NCI-H1048 (cell line): ENCODE measurements at regions not wholly inside any gene's neighbourhood (a gene's known extent, or its start where the extent isn't known, plus 50 kb on each side); places are given as distances from the start of the nearest gene placed in this dataset.

ENCODE experiments used
- DNase-seq: peaks from one replicate; lab custom pipeline; 2025; lab: John Stamatoyannopoulos, UW

DNA sequence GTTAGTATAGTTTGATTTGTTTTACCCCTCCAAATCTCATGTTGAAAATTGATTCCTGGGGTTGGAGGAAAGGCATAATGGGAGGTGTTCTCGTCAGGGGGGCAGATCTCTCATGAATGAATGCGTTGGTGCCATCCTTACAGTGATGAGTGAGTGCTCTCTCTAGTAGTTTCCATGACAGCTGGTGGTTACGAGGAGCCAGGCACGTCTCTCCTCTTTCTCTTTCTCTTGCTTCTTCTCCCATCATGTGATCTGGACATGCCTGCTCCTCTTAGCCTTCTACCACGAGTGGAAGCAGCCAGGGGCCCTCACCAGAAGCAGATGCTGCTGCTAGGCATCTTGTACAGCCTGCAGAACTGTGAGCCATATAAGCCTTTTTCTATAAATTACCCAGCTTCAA lies 454.1 kb downstream of the EFNA5 start:
- DNase-seq: no peak

DNA sequence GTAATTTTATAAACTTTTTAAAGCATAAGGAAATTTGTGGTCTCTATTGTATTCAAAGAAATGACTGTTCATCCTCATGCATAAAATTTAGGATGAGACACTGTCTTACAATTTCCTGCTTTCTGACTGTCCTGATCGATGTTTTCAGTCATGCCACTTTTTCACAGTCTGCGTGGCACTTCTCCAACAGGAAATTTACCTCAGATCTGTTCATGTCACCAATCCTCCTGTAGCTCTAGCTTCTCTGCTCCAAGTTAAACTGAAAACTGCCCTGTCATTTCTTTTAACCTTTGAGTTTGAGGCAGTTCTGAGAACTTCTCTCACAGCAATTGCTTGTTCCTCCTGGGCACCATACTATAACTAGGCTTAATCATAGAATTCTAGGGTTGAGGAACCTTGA lies 455.1 kb downstream of the EFNA5 start:
- DNase-seq: no peak

DNA sequence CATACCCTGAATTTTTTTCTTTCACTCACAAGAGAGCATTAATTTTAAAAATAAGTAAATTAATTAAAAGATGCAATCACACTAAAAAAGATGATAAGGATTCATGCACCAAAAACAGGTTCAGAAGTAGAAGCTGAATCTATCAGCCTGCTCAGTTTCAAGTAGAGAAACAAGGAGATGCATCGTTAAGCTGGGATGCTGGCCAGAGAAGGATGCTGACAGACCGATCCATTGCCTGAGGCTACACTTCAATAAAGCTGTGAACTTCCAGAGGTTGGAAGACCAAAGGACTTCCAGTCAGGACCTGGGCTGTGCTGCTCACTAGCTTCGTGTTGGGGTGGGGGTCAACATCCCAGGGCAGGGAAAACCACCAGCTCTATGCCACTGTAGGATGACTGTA lies 457.7 kb downstream of the EFNA5 start:
- DNase-seq: no peak

DNA sequence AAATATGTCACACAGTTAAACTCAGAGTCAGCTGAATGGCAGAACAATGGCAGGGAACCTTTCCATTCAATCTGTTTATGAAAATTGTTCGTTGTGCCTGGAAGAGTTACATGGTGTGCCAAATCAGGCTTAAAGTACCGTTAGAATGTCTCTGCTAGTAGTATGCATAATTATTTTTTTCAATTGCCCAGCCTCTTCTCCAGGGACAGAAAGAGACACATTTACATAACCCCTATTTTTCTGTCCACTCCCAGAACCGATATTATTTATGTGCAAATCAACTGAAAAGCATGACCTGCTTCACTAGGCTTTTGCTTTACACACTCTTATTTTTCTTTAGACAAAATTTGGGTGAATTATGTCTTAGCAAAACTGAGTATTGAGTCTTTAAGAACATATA lies 459.1 kb downstream of the EFNA5 start:
- no peak for DNase-seq

DNA sequence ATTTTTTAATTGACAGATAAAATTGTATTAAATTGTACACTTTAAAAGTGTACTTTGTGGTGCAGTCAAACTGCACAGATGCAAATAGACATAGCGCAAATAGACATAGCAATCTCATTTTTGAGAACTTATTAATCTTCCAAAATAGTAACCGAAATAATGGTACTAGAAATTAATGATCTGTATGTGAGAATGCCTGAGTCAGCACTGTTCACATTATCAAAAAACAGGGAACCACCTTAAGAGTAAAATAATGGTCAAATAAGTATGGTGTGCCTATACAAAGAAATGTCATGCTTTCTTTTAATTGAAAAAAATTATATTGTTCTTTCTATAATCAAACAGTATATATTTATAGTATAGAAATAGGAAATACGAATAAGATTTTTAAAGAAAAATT lies 461.9 kb downstream of the EFNA5 start:
- DNase-seq: no peak

DNA sequence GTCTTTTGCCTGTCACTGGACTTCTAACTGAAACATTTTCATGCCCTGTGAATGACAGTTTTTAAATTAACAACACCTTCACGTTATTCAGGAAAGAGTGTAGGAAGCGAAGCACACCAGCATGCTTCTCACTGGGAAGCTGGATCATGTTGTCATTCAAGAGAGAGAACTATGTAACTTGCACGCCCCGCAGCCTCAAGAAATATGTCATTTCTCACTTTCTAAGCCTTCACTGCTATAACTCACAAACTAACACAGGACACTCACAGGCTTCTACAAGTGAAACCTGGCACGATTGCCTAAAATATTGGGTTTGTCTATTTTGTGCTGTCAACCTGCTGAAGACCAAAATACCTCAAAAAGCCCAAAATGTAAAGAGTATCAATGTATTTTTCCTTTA lies 466.3 kb downstream of the EFNA5 start:
- DNase-seq: no peak

DNA sequence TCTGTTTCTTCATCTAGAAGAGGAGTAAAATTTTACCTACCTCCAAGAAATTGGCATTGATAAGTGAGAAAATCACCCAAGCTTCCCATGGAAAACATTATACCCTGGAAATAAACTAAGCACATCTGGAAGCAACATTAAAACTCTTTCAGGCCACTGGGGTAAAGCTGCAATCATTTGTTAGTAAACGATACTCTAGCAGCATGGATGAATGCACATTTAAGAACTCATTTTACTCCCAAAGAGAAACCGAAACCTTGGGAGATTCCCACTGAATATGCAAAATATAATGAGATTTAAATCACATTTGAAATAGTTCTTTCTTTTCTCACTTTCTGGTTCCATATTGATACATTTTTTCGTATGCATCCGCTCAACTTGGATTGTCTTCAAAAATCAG lies 467.5 kb downstream of the EFNA5 start:
- DNase-seq: no peak

DNA sequence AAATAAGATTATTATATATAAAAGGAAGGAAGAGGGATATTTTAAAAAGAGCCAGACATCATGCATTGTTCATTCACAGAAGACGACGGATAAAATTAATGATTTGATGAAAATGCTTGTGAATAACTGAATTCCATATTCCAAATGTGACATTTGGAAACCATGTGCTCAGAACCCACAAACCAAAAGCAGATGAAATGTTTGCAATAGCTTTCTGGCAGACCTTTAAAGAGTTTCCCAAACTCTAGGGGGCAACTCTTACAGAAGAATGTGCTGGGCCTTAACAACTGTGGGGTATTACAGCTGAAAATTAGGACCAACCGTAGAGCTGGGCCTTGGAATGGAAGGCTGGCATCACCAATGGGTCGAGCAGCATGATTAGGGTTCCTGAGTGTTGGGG lies 471.0 kb downstream of the EFNA5 start:
- no peak for DNase-seq

DNA sequence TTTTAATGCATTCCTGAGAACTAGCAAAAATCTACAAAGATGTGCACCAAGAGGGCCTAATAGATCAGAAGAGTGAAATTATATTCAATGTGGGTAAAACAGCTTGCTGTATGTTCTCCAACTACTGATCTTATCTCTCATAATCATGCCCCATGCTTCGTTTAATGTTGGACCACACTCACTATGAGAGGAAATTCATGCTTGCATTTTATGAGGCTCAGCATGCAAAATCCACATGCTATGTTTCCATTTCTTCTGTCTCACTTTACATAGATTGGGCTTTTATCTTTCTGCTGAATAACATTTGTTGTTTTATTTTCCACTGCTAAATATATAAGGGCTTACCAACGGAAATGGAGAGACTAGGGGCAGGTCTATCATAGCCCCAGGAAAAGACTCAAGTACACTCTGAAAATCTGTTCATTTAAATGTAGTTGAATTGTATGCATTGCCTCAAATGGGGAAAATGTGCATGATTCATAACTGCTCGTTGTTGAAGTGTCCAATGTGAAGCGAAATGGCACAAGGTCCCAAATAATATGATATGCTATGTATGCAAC lies 474.2 kb downstream of the EFNA5 start:
- no peak for DNase-seq

DNA sequence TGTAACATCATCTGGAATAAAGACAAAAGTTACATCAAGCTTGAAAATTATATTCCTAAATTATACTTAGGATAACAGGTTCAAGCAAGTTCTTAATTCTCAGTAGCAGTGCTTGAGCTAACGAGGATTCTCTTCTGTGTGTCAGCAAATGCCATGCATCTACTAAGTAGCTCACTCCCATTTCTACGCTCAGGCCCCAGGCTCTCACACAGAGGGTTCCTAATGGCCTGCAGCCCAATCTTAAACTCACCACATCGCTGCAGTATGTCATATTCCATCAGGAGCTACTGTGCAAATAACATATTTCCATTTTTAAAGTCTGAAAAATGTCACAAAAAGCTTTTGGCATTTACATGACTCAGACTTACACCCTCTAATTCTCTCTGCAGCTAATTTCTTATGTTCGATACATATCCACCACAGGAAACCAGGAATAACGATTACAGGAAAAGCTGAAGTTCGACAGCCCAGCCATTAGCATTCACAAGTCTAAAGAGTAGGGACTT lies 474.8 kb downstream of the EFNA5 start:
- no peak for DNase-seq

DNA sequence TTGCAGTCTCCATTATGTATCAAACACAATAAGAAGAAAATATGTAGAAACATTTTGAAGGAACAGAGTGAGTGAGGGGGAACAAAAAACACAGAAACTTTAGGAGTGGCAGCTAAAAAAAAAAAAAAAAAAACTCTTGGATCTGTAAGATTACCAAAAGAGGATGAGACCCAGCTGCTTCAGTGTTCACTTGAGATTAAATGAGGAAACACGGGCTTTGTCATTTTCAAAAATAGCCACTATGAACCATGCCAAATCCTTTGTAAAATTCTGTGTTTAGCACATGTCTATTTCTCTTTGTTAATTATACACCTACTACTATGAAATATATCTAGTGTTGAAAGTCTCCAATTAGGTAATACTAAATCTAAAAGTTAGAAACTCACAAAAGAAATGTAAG lies 485.9 kb downstream of the EFNA5 start:
- DNase-seq: no peak

DNA sequence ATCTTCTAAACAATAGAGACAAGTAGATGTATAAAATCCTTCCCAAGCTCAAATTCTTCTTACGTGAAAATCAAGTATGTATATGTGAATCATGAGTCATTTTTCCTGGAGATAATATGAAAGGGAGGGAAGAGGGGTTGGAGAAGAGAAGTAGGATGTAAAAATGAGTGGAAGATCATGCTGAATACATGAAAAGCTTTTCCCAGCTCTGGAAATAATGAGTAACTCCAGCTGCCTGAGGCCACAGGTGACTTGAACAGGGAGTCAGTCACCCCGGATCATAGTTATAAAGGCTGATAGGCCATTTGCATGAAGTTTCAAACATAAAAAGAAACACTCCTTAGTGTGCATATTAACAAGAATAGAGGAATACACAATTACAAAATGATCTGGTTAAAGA lies 486.7 kb downstream of the EFNA5 start:
- no peak for DNase-seq

DNA sequence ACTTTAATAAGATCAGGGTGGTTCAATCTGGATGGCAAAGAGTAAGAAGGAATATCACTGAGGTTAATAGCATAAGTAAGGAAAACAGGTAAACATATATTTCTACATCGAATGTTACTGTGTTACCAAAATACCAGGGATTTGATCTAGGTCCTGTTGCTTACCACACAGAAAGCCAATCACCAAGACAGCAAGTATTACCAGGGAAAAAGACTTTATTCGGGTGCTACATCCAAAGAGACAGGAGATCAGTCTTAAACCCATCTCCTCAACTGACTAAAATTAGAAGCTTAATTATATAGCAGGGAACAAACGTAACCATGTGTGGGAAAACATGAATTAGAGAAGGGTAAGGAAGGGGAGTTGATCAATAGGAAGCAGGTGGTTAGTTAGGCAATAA lies 500.1 kb downstream of the EFNA5 start:
- DNase-seq: no peak

DNA sequence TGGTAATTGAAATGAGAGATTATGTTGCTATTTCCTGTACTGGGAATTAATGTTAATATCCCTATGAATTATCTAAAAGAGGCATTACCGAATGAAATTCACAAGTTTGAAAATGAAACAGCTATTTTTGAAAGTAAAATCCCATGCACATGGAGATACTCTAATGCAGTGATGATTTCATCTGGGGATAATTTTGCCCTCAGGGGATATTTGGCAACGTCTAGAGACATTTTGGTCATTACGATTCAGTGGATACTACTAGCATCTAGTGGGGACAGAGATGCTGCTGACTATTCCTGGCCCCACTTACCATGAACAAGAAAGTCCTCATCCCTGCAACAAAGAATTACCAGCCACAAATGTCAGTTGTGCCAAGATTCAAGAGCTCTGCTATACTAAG lies 500.9 kb downstream of the EFNA5 start:
- DNase-seq: no peak

DNA sequence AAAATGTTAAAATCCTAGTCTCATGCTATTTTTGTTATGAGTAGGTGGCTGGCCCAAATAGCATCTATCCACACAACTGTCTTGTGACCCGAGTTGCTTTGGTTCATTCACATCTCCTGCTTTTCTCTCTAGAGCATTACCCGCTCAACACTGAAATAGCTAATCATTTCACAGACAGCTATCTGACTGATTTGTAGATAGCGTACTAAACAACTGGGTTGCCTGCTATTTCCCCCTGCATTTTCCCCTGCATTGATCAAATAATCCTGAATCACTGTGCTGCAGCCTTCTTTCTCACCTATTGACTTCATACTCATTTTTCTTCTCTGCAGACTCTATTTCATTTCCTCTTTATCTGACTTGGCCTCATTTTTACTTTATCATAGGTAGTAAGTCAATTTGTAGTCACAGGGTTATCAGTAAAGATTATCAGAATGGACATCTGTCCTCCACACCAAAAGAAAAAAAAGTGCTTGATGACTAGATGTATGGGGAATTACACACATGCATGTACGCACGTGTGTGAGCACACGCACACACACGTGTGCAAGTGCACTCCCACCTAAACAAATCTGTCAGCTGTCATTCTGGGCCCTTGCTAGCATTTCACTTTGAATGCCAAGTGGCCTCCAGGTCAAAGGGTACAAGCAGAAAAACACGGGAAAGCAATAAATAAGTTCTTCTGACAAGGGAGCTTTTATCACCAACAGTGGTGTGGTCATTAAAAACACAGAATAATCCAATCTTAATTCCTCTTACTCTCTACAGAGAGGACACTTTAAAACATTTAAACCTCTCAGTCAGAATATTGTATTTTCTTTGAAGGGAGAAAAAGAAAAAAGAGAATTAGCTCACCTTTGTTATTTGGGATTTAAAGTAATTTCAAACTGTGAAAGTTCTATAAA lies 501.6 kb downstream of the EFNA5 start:
- no peak for DNase-seq

DNA sequence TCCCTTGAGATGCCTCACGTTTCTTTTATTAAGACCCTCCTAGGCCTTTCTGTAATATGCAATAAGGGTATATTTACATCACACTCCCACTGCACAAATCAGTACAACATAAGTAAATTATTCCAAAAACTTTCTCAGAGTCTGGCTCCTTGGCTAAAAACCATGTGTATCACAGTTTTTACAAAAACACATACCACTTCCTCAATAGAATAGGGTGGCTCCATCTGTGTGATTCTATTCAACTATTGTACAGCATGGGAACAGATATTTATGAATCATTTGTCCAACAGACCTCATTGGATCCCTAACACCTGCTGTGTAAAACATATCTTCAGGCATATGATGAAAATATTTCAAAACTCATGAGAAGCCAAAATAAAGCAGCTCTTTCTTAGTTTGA lies 502.7 kb downstream of the EFNA5 start:
- no peak for DNase-seq

DNA sequence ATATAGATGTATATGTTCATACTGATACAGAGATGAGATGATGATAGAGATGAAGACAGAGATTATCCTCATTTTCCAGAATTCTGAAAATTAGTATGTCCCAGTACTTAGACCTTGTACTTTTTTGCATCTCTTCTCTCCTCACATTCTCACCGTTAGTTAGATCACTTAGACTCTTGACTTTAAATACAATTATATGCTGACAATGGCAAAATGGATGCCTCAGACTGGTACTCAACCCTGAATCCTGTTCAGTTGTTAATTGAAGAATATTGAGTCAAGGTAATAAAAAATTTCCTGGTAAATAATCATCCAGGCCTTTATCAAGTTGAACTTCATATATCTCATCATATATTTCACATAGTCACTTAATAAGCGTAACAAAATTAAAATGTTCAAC lies 505.4 kb downstream of the EFNA5 start:
- no peak for DNase-seq

DNA sequence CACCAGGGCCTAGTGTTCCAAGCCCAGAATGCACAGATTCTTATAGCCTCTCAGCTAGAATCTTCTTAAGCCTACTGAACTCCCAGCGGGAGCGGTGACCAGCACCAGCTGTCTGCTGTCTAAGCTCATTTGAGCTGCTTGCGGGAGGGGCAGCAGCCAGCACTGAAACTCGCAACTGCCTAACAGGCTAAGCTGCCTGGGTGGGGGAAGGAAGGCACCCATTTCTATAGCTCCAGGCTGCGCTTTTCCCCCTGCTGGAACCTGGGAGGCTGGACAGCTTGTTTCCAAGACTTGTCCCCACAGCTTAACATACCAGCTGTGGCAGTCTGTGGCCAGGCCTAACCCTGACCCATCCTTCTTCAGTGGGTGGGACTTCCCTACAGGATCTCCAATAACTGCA lies 512.9 kb downstream of the EFNA5 start:
- no peak for DNase-seq

DNA sequence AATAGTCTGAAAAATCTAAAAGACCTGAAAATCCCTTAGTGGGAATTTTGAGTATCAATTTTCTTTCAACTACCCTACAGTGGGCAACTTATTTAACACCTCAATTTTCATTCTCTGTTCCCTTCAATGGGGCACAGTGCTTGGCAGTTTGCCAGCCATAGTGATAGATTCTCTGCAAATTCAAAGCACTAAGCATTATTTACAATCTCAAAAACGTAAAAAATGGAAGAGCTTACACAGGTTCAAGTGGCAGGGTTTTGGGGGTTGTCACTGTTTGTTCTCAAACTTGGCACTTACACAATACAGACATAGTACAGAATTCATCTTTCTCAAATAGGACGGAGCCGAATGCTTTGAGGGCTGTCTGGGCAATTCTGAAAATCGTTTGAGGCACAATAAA lies 515.0 kb downstream of the EFNA5 start:
- no peak for DNase-seq

DNA sequence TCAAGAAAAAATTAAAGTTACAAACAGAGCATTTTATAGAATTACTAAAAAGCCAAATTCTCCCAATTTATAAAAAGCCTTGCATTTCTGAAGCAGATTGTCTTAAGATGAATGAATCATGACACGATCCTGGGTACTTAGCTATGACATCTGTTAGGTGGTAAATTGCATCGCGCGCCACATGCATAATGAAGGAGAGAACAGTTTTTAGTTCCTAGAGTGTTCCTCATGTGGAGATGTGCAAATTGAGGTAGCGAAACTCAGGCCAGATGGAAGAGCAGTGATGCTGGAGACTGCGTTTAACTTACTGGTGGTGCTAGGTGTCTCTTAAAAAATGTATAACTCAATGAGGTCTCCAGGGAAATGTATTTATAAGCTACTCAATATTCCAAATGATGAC lies 516.1 kb downstream of the EFNA5 start:
- DNase-seq: no peak

DNA sequence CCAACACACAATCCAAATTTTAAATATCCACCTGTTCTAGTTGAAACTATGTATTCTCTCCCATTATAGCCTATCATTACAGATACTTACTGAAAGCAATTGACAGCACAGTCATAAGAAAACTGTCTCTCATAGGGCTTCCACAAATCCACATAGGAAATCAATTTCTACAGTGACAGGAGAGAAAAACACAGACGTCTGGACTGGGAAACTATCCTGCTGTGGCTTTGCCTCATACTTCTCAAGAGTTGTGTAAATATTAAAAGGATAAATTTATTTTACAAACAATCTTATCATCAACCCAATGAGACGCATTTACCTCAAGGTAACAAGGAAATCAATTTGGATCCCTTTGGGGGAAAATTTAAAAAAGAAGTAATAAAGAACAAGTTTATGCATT lies 517.5 kb downstream of the EFNA5 start:
- DNase-seq: no peak

DNA sequence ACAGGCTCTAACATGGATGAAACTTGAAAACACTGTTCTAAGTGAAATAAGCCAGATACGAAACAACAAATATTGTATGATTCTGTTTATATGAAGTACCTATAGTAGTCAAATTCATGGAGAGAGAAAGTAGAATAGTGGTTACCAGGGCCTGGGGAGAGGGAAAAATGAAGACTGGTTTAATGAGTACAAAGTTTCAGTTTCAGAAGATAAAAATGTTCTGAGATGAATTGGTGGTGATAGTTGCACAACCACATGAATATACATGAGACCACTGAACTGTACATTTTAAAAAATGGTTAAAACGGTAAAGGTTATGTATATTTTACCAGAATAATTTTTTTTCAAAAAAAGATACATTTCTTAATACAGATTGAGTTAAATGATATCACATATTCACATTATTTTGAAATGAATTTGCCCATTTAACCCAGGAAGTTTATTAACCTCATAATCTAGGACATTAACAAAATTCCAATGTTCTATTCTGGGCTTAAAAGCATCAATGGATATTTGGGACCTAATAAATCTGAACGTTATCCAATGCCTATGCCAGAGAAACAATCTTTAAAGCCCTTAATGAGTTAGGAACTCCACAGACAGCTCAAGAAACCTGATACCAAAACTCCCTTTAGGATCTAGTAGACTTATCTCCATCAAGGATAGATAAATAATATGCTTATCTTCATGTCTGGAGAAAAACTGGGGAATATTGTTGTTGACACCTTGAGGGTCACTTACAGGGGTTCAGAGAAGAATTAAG lies 521.3 kb downstream of the EFNA5 start:
- DNase-seq: no peak

DNA sequence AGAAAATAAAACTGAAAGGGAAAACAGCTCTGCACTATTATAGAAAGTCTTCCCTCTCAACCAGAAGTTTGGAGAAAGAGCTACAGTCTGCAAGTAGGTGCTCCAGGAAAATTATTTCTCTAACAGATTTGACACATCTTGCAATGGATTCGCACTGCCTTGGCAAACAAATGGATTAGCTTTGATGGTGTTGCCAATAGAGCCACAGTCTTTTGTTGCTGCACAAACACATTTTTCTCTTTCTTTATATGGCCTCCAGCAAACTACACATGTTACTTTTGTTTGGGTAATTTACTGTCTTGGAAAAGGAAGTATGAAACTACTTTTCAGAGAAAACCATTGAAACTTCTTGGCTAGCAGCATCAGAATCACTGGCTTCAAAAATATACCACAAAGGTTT lies 523.1 kb downstream of the EFNA5 start:
- DNase-seq: no peak
